ENCODE measurements at regions not wholly inside any gene's neighbourhood (a gene's known extent, or its start where the extent isn't known, plus 50 kb on each side); places are given as distances from the start of the nearest gene placed in this dataset.

DNA sequence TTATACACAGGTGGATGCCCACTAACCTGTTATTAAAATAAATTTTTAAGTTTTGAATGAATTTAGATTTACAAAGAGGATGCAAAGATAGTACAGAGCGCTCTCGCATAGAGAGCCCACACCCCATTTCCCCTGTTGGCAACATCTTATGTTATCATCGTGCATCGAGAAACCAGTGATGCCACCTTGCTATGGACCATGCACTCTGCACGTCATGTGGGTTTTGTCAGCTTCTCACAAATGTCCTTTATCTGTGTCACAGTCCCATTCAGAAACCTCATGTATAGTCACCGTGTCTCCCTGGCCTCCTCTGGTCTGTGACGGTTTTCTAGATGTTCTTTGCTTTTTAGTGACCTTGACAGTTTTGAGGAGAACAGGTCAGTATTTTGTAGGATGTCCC, 60.0 kb downstream of the ING1 start:
- no peak for DNase-seq (ENCODE audit: low read depth)

DNA sequence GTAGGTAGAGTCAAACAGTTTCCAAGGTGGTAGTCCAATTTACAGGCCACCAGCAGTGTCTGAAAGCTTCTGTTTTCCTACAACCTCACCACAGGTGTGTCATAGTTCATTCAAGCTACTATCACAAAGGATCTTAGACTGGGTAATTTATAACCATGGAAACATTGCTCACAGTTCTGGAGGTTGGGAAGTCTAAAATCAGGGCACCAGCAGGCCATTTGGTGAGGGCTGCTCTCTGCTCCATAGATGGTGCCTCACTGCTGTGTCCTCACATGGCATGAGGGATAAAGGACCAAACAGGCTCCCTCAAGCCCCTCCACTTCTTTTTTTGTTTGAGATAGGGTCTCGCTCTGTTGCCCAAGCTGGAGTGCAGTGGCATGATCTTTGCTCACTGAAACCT, 60.6 kb downstream of the ING1 start:
- no peak for DNase-seq (ENCODE audit: low read depth)

DNA sequence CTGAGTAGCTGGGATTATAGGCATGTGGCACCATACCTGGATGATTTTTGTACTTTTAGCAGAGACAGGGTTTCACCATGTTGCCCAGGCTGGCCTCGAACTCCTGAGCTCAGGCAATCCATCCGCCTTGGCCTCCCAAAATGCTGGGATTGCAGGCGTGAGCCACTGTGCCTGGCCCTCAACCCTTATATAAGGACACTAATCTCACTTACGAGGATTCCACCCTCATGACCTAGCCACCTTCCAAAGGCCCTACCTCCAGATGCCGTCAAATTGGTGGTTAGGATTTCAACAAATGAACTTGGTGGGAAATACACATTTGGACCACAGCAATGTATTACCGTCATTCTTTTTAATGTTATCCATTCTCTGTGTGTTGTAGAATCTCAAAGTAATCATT, 61.0 kb downstream of the ING1 start:
- no peak for DNase-seq (ENCODE audit: low read depth)

DNA sequence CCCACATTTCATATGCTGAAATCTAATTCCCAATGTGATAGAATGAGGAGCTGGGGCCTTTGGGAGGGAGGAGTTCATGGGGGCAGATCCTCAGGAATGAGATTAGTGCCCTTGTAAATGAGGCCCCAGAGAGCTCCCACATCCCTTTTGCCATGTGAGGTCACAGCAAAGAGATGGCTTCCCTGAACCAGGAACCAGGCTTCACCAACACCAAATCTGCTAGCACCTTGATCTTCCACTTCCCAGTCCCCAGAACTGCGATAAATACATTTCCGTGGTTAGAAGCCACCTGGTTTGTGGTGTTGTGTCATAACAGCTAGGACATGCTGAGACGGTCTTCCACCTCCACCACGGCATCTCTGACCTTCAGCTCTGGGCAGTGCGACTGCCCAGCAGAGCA, 62.1 kb downstream of the ING1 start:
- no peak for DNase-seq (ENCODE audit: low read depth)

DNA sequence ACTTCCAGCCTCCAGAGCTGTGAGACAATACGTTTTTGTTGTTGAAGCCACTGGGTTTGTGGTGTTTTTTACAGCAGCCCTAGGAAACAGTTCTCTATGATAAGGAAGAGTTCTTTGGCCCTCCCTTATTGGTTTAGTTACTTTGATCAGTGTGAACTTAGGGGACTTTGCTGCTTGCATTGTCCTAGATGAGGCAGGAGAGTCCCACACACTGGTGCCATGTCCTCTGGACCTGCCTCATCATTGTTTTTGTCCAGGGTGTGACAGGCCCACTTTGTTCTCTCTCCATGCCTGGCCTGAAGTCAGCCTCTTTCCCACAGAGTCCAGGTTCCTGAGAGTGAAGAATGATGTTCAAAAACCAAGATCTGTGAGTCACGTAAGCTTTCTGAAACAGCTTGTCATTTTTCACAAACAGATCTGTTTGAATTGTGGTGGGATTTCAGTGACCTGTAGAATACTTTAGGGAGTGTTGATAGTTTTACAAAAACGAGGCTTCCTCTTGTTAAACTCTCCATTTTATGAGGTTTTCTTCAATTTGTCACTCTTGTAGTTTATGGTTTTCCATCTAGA, 63.8 kb downstream of the ING1 start:
- no peak for DNase-seq (ENCODE audit: low read depth)

DNA sequence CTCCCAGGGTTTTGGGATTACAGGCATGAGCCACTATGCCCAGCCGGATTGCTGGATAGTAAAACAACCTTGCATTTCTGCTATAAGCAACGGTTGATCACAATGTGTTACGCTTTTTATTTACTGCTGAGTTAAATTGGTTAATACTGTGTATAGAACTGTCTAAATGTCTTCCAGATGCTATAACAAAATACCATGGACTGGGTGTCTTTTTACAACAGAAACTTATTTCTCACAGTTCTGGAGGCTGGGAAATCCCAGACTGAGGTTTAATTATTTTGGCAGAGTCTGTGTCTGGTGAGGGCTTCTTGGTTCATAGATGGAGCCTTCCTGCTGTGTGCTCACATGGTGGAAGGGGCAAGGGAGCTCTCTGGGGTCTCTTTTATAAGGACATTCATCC, 65.5 kb downstream of the ING1 start:
- DNase-seq (ENCODE audit: low read depth) = no peak

DNA sequence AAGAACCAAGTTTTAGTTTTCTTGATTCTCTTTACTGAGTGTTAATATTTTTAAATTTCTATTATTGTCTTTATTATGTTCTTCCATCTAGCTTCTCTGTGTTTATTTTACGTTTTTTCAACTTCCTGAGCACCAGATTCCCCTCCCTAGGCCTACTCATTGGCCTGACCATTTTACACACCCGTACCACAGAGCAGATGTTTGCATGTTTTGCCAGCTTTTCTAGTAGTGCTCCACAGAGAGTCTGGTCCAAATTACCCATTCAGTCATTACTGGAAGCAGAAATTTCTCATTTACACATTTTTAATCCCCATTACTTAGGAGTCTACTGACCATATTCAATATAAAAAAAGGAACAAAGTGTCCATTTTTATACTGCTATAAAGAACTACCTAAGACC, 66.9 kb downstream of the ING1 start:
- no peak for DNase-seq (ENCODE audit: low read depth)

DNA sequence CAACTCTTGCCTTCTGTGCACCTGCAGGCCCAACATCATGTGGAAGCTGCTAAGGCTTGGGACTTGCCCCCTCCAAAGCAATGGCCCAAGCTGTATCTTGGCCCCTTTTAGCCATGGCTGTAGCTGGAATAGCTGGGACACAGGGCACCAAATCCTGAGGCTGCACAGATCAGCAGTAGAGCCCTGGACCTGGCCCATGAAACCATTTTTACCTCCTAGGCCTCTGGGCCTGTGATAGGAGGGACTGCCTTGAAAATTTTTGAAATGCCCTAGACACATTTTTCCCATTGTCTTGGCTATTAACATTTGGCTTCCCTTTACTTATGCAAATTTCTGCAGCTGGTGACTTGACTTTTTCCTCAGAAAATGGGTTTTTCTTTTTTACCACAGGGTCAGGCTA, 68.7 kb downstream of the ING1 start:
- no peak for DNase-seq (ENCODE audit: low read depth)

DNA sequence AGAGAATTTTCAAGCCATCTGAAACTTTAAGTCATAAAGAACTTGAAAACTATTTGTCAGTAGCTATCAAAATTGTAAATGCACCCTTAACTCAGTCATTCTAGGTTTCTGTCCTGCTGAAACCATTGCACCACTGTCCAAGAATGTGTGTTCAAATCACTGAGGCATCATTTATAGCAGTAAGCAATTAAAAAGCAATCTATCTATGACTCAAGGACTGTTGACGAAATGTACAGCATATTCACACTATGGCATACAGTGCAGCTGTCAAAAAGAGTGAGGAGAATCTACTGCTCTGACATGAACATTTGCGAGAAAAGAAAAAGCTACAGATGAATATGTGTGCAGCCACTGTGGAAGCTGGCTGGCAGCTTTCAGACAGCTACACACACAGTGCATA, 71.2 kb downstream of the ING1 start:
- DNase-seq (ENCODE audit: low read depth) = no peak

DNA sequence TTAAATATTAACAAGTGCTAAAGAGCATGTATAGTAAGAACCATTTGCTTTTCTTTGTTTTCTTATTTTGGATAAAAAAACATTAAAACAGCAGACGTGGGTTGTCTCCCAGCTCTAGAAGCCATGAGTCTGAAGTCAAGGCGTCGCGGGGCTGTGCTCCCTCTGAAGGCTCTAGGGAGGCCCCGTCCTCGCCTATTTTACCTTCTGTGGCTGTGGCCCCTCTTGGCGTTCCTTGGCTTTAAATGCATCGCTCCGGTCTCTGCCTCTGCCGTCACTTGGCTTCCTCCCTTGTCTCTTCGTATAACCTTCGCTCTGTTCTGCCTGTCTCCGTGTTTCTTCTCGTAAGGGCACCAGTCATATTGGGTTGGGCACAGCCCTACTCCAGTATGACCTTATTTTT, 75.3 kb downstream of the ING1 start:
- no peak for DNase-seq (ENCODE audit: low read depth)

DNA sequence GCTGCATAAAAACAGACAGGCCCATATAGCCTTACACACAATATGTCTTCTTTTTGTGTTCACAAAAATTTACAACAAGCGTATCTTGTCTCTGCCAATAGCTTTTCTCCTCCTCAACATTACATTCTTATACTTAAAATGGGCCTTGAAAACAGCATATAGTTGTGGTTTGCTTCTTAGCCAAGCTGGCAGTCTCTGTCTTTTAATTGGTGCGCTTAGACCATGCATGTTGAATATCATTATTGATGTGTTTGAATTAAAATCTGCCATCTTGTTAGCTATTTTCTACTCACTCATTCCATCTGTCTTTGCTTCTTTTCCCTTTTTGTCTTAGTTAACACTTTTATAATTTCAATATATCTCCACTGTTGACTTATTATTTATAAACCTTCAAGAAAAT, 76.4 kb downstream of the ING1 start:
- DNase-seq (ENCODE audit: low read depth) = no peak

DNA sequence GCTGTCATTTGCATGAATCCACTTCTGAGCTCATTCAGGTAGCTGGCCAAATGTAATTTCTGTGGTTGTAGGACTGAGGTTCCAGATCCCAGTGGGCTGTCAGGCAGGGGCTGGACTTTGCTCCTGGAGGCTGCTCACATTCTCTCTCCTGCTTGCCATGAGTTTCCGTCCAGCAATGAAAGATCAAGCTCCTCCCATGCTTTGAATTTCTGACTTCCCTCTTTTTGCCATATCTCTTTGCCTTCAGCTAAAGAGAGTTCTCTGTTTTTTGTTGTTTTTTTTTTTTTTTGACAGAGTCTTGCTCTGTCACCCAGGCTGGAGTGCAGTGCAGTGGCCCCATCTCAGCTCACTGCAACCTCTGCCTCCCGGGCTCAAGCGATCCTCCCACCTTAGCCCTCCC, 76.9 kb downstream of the ING1 start:
- DNase-seq (ENCODE audit: low read depth) = no peak

DNA sequence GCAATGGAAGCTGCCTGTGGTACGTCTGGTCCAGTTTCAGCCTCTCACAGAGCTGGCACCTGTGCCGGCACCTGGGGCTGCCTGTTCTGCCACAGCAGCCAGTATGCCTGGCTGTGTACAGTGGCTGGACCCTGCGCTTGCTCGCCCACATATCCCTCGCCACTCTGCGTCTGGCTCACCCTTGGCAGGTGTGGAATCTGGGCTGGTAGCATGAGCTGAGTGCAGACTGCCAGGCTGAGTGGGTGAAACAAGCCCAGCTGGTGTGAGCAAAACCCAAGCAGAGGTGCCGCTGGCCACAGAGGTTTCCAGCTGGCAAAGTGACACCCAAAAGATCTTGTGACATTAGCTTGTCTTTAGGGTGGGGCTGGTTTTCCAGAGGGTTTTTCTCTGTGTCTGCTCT, 80.7 kb downstream of the ING1 start:
- no peak for DNase-seq (ENCODE audit: low read depth)

DNA sequence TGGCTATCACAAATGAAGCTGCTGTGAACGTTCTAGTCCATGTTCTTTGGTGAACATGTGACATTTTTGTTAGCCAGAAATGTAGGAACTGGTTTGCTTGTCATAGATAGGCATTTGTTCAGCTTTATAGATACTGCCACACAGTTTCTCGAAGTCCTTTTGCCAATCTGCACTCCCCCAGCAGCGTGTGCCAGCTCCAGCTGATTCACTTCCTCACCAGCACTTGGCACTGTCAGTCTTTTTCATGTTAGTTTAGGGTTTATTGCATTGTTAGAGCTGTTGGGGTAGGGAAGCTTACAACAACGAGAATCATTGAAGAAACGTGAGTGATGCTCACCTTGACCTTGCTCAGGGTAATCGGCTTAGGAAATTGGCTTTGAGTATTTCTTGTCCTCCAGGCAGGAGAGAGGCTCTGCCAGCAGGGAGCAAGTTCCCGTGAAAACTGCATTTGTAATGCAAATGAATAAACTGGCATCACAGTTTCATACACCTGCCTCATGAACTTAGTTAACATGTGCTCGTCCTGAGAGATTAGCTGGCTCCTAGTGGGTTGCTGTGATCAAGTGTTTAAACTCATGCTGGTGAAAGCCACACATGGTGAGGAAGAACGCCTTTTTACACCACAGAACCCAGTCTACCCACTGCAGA, 83.9 kb downstream of the ING1 start:
- no peak for DNase-seq (ENCODE audit: low read depth)

DNA sequence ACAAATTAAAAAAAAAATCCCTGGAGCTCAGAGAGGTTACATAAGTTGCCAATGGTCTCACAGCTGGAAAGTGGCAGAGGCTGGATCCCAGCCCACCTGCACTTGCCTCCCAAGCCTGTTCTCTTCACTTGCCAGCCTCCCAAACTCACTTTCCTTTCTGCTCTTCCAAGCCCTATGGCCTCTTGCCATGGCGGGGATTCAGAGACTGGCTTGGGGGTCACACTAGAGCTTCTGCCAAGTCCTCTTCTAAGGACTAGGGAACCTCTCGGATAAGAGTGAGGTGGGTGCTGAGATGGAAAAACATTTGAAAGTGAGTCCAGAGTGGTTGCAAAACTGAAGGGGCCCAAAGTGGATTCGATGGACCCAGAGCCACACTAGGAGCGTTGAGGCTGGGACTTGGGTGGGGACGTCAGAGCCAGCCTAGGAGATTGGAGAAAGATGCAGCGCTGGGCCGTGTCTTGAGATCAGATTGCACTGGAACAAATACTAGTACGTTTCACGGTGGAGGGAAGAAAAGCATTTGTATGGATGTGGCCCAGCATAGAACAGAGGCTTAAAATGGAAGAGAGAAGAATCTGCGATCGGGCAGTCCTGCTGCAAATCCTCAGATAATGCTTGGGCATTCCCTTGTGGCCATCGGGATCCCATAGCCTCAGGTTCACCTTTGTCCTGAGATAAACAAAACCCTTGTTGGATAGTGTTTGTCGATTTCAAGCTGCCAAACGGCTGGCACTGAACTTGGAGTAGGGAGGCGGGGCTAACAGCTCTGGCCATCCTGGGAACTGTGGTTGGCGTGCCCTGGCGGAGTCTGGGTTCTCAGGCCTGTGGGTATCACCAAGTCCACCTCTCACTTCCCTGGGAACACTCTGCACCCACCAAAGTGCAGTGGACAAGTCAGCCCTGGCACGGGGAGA, 84.8 kb downstream of the ING1 start:
- no peak for DNase-seq (ENCODE audit: low read depth)

DNA sequence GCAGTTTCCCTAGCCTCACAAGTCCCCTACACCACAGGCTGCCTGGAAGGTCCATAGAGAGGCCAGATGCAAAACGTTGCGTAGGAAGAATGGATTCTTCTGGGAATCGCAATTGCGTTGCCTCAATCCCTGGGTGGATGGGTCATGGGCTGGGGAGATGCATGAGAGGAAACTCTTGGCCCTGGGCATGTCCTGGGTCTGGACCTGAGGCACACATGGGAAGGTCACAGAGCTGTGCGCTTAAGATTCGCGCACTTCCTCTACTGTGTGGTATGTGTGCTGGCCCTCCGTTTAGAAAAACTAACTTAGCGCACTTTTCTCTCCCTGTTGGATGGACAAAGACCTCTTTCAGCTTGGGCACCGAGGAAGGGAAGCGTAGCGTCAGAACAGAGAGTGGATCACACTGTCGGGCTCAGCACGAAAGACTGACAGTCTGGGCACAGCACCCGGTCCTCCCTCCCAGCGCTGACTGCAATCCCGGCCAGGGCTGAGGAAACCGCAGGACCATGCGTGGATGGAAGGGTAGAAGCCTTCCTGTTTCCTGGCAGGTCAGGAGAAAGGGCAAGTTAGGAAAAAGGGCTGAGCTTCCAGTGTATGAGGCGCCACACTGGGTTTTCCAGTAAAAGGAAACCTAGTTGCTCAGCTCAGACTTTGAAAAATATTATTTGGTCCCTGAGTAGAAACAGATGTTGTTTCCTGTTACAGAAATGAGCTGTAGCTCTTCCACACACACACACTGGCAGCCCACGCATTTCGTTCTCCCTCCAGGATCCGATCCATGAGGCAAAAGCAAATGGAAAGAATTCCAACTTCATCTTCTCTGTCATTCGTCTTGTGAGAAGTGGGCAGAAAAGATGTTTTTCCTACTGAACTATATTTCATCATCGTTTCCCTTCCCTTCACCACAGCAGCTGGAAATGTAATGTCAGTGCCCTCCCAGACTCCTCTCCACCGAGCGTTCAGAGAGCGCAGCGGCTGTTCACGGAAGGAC, 86.0 kb downstream of the ING1 start:
- DNase-seq (ENCODE audit: low read depth) = no peak

DNA sequence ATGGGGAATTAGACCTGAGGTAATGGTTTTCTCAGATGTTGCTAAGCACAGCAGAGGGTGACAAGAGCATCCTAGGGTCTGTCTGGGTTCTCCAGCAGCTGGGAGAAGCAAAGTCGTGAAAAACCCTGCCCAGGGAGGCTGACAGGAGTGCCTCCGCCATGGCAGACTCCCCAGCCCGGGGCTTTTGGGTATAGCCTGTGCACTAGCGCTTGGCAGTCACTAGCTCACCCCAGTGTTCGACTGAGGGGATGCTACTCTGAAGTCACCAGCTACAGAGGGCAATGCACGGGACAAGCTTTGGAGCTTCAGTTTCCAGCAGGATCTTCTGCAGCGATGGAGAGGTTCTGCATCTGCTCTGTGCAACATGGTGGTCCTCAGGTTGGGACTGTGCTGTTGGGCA, 87.5 kb downstream of the ING1 start:
- DNase-seq (ENCODE audit: low read depth) = no peak

DNA sequence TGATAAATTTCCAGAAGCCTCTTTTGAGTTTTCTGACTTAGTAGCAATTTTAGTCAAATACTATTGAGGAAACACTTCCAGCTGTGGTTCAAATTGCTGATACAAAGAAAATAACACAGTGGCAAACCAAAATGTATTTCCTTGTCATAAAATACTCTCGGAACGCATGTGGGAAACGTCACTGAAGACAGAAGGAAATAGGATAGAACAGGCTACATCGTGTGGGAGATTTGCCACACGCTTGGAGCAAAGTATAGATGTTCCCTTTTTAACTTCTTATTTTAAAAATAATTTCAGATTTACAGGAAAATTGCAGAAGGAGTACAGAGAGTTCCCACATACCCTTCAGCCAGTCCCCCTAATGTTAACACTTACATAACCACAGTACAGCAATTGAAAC, 88.8 kb downstream of the ING1 start:
- no peak for DNase-seq (ENCODE audit: low read depth)

DNA sequence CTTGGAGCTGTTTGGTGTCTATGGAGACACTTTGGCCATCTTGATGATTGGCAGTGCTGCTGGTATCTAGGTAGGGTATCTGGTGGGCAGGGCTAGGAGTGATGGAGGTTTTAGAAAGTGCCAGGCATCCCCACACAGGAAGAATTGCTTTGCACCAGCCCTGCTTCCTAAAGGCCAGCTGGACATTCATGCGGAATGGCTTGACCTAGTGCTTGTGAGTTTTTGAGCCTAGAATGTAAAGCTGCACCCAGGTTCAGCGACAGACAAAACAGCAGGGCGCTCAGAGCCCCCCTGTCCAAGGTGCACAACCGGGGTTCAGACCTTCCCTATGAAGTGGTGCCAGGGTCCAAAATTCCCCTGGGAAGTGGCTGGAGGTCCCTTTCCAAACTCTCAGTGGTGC, 93.1 kb downstream of the ING1 start:
- no peak for DNase-seq (ENCODE audit: low read depth)

DNA sequence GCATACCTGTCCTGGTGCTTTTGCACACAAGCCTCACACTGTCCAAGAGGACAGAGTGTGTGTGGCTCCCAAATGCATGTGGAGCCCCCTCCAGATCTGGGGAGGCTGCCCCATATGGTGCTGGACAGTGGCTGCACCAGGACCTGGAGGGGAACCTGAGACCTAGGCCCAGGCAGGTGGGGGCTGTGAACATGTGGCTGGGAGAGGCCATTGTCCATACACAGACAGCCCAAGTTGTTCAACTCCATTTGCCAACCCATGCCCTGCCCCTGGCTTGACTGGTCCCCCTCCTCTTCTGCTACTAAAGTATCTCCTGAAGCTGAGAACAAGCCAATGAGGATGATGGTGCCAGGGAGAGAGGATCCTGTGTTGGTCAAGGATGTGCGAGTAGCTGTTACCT, 94.0 kb downstream of the ING1 start:
- DNase-seq (ENCODE audit: low read depth) = no peak

DNA sequence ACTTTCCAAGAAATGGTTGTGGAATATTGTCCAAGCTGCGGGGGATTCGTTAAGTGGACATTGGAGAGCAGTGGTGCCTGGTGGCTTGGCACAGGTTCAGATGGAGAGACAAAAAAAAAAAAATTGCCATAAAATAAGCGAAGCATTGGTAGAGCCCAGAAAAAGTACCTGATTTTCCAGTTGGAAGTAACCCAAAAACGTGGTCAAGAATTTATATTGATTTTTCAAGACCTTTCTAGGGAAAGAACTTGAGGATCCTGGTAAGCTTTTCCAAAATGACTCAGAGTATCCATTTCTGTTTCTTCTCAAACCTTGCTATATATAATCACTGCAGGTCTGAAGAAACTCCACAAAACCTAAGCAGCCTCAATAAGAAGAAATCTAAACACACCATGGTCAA, 94.6 kb downstream of the ING1 start:
- no peak for DNase-seq (ENCODE audit: low read depth)

DNA sequence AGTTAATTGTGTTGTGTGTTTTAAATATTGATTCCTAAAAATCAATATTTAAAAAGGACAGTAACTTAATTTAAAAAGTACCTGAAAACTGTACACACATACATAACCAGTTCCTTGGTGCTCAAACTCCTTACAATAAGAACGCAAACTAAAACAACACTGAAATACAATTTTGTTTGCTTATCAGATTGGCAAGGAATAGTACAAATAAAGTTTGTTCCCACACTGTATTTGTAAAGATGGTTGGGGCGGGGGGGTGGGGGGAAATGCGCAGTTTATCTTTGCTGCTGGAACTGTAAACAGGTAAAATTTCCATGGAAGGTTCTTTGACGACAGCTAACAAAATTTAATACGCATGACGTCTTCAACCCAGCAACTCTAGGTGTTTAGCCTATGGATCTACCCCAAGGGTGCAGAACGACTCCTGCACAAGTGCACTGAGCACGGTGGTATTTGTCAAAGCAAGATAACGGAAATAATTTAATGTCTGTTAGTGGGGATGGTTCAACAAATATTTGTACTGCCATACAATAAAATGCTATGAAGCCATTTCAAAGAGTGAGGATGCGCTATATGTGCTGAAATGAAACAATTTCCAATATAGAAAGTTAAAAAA, 96.5 kb downstream of the ING1 start:
- DNase-seq (ENCODE audit: low read depth) = no peak

All from stimulated activated CD8-positive, alpha-beta memory T cell treated with anti-CD3 and anti-CD28 coated beads, Interleukin-15, amount 100 ng/mL, for 24 hours (primary cell).